GM19239 (cell line): ENCODE measurements at regions not wholly inside any gene's neighbourhood (a gene's known extent, or its start where the extent isn't known, plus 50 kb on each side); places are given as distances from the start of the nearest gene placed in this dataset.

Source experiments
- DNase-seq: peaks from one replicate; pipeline ENCODE4 v3.0.0; 2011; ENCODE audit warnings: low spot score; ENCODE audit not compliant: insufficient read length
- FAIRE-seq: peaks from 2 replicates; lab custom pipeline; 2011; peaks lifted over from hg19 to GRCh38; lab: Jason Lieb, UNC

- no peak for FAIRE-seq
Observed at GRCh38 chr13:34555988-34556387, 386.1 kb upstream of the NBEA start.

GRCh38 chr13:34561033-34561432 is 381.0 kb upstream of the NBEA start:
- DNase-seq, result no peak
- FAIRE-seq, result no peak

More at GRCh38 chr13:34555988-34556387, 386.1 kb upstream of the NBEA start:
- DNase-seq, result no peak

- no peak for DNase-seq
- no peak for FAIRE-seq
Observed at GRCh38 chr13:34567597-34567996, 374.5 kb upstream of the NBEA start.

- no peak for FAIRE-seq
- no peak for DNase-seq
Observed at GRCh38 chr13:34570698-34571353, 371.2 kb upstream of the NBEA start.

GRCh38 chr13:34571716-34572115 is 370.4 kb upstream of the NBEA start:
- no peak for DNase-seq
- FAIRE-seq, result no peak

- DNase-seq, result no peak
- FAIRE-seq, result no peak
Observed at GRCh38 chr13:34577051-34577450, 365.0 kb upstream of the NBEA start.

- DNase-seq, result no peak
- no peak for FAIRE-seq
Observed at GRCh38 chr13:34578471-34578870, 363.6 kb upstream of the NBEA start.

- DNase-seq, result no peak
- FAIRE-seq, result no peak
Observed at GRCh38 chr13:34578917-34579316, 363.2 kb upstream of the NBEA start.

GRCh38 chr13:34583181-34583580 is 358.9 kb upstream of the NBEA start:
- no peak for DNase-seq
- no peak for FAIRE-seq

- FAIRE-seq (no peak), DNase-seq (no peak)
Observed at GRCh38 chr13:34587576-34587975, 354.5 kb upstream of the NBEA start.

GRCh38 chr13:34588362-34588761 is 353.7 kb upstream of the NBEA start:
- FAIRE-seq, result no peak
- no peak for DNase-seq

- DNase-seq (no peak), FAIRE-seq (no peak)
Observed at GRCh38 chr13:34589581-34589980, 352.5 kb upstream of the NBEA start.

- DNase-seq, result no peak
- no peak for FAIRE-seq
Observed at GRCh38 chr13:34591129-34591528, 350.9 kb upstream of the NBEA start.

GRCh38 chr13:34591900-34592529 is 350.1 kb upstream of the NBEA start:
- DNase-seq (no peak), FAIRE-seq (no peak)

- FAIRE-seq (no peak), DNase-seq (no peak)
Observed at GRCh38 chr13:34593658-34594057, 348.4 kb upstream of the NBEA start.

- DNase-seq (no peak), FAIRE-seq (no peak)
Observed at GRCh38 chr13:34594507-34594906, 347.6 kb upstream of the NBEA start.

GRCh38 chr13:34608331-34608730 is 333.7 kb upstream of the NBEA start:
- DNase-seq, result no peak
- no peak for FAIRE-seq

GRCh38 chr13:34611671-34612070 is 330.4 kb upstream of the NBEA start:
- DNase-seq, result no peak
- FAIRE-seq, result no peak

- DNase-seq, result no peak
- FAIRE-seq, result no peak
Observed at GRCh38 chr13:34617473-34618083, 324.5 kb upstream of the NBEA start.

GRCh38 chr13:34618654-34619053 is 323.4 kb upstream of the NBEA start:
- DNase-seq (no peak), FAIRE-seq (no peak)

- FAIRE-seq (no peak), DNase-seq (no peak)
Observed at GRCh38 chr13:34619326-34619725, 322.7 kb upstream of the NBEA start.
